HepG2 (cell line): ENCODE measurements at regions not wholly inside any gene's neighbourhood (a gene's known extent, or its start where the extent isn't known, plus 50 kb on each side); places are given as distances from the start of the nearest gene placed in this dataset.

Experiments used
- ATAC-seq: fragments of 200-7000 bp; cut with Tn5 transposase; 3 replicates; pipeline ENCODE4 v1.9.1; 2020; ENCODE audit warnings: mild to moderate bottlenecking, moderate library complexity
- BruUV-seq: library from RNA; stranded (reverse); fragments of 400-500 nt; replicated peaks from 2 replicates; lab custom pipeline; 2021; lab: Mats Ljungman, UMichigan
- CTCF ChIA-PET: fragments of 300-600 bp; formaldehyde crosslinking; extraction: SDS; loops from one replicate; lab custom pipeline; 2021; ENCODE audit warnings: low total read pairs, inconsistent platforms, low intra/inter-chr PET ratio; lab: Yijun Ruan, JAX
- POLR2A ChIA-PET: fragments of 350-600 bp; sonication (Branson Sonifier 250); formaldehyde crosslinking; loops from one replicate; lab custom pipeline; 2020; ENCODE audit warnings: antibody characterized with exemption, inconsistent platforms; lab: Yijun Ruan, JAX
- DNase-seq: peaks from one replicate; pipeline ENCODE4 v3.0.0-alpha.2; 2015; ENCODE audit warnings: low spot score
- FAIRE-seq: peaks from 3 replicates; lab custom pipeline; 2011; peaks lifted over from hg19 to GRCh38; lab: Jason Lieb, UNC
- H2AFZ ChIP-seq: one replicate; pipeline ENCODE4 v1.6.1; 2011; ENCODE audit warnings: low read length, inconsistent platforms
- H3K27ac ChIP-seq: fragments of 300-600 bp; 3 replicates; pipeline ENCODE4 v1.8.0; 2011; ENCODE audit warnings: mixed run types, mild to moderate bottlenecking, mixed read lengths, low read length, inconsistent platforms; ENCODE audit not compliant: insufficient read depth; ENCODE audit errors: extremely low read length
- H3K27me3 ChIP-seq, 2 experiments: fragments of 200-600 bp in 1 of 2; 2 replicates in 1 of 2; 3 replicates in 1 of 2; pipeline versions ENCODE4 v1.6.0 to v1.8.0; 2011; ENCODE audit warnings: low read length in 2 of 2, mild to moderate bottlenecking in 2 of 2, moderate library complexity in 2 of 2, inconsistent platforms in 1 of 2; ENCODE audit not compliant: insufficient read depth in 2 of 2, control insufficient read depth in 1 of 2
- H3K36me3 ChIP-seq, 2 experiments: fragments of 200-600 bp in 1 of 2; replicated peaks in 1 of 2; 2 replicates in 1 of 2; 3 replicates in 1 of 2; pipeline versions ENCODE4 v1.5.1 to v1.8.0; 2011; ENCODE audit warnings: low read length in 2 of 2, inconsistent platforms in 1 of 2; ENCODE audit not compliant: insufficient read depth in 2 of 2, control insufficient read depth in 1 of 2
- H3K4me1 ChIP-seq: 2 replicates; pipeline ENCODE4 v1.5.1; 2012; ENCODE audit warnings: low read length, inconsistent platforms; ENCODE audit not compliant: insufficient read depth
- H3K4me2 ChIP-seq: 2 replicates; pipeline ENCODE4 v1.6.0; 2011; ENCODE audit warnings: low read depth, low read length, inconsistent platforms
- H3K4me3 ChIP-seq, 3 experiments: fragments of 200-600 bp in 1 of 3; sonication (generic), shearing (Covaris generic) in 1 of 3; replicated peaks in 1 of 3; 2 replicates each; pipeline ENCODE4 v1.5.1; 2011 to 2016; ENCODE audit warnings: low read length in 3 of 3, inconsistent platforms in 2 of 3, low read depth in 2 of 3, mild to moderate bottlenecking in 2 of 3, control low read depth in 1 of 3, mixed read lengths in 1 of 3; ENCODE audit not compliant: insufficient read depth in 1 of 3
- H3K79me2 ChIP-seq: one replicate; pipeline ENCODE4 v1.6.1; 2011; ENCODE audit warnings: low read length, inconsistent platforms; ENCODE audit not compliant: insufficient read depth
- H3K9ac ChIP-seq: 2 replicates; pipeline ENCODE4 v1.6.0; 2011; ENCODE audit warnings: mild to moderate bottlenecking, low read depth, low read length, inconsistent platforms; ENCODE audit not compliant: insufficient read depth
- H3K9me3 ChIP-seq: 2 replicates; pipeline ENCODE4 v1.5.1; 2012; ENCODE audit warnings: mild to moderate bottlenecking, low read length
- H4K20me1 ChIP-seq: 2 replicates; pipeline ENCODE4 v1.6.0; 2011; ENCODE audit warnings: inconsistent platforms, mild to moderate bottlenecking, low read length, moderate library complexity; ENCODE audit not compliant: insufficient read depth
- ATF7-NPFF ChIP-seq: sonication (generic); formaldehyde crosslinking; IDR thresholded peaks from 2 replicates; pipeline ENCODE4 v1.8.1; 2023; ENCODE audit warnings: mild to moderate bottlenecking, low read depth, missing genetic modification reagents, moderate library complexity
- CBX1 ChIP-seq: IDR thresholded peaks from one replicate; pipeline ENCODE4 v1.6.1; 2016; ENCODE audit warnings: antibody characterized with exemption, low read depth
- CHCHD3 ChIP-seq: sonication (generic); formaldehyde crosslinking; IDR thresholded peaks from 2 replicates; pipeline ENCODE4 v1.8.0; 2022; ENCODE audit warnings: mild to moderate bottlenecking, missing genetic modification reagents, moderate library complexity
- FOXK2 ChIP-seq: fragments of 450-650 bp; IDR thresholded peaks from 2 replicates; pipeline ENCODE4 v1.6.1; 2016
- HOXA9 ChIP-seq: sonication (generic); formaldehyde crosslinking; IDR thresholded peaks from 2 replicates; pipeline ENCODE4 v1.8.1; 2022; ENCODE audit warnings: missing genetic modification reagents, mild to moderate bottlenecking, moderate library complexity, borderline replicate concordance
- MEIS1 ChIP-seq: sonication (generic); formaldehyde crosslinking; IDR thresholded peaks from 2 replicates; pipeline ENCODE4 v1.9.0; 2021; ENCODE audit warnings: mild to moderate bottlenecking, missing genetic modification reagents, moderate library complexity, borderline replicate concordance
- MIER3 ChIP-seq: IDR thresholded peaks from 2 replicates; pipeline ENCODE4 v1.6.1; 2016; ENCODE audit warnings: missing compliant biosample characterization, borderline replicate concordance
- PAX8 ChIP-seq: sonication (generic); formaldehyde crosslinking; IDR thresholded peaks from 2 replicates; pipeline ENCODE4 v1.8.0; 2022; ENCODE audit warnings: mild to moderate bottlenecking, missing genetic modification reagents, borderline replicate concordance
- PLRG1 ChIP-seq: fragments of 450-650 bp; conservative IDR thresholded peaks from 2 replicates; pipeline ENCODE4 v1.6.1; 2016
- POLR2G ChIP-seq: fragments of 200-400 bp; formaldehyde crosslinking; IDR thresholded peaks from 2 replicates; pipeline ENCODE4 v1.6.1; 2018; ENCODE audit warnings: mild to moderate bottlenecking, low read depth, low read length, moderate library complexity
- SATB2 ChIP-seq: sonication (generic); formaldehyde crosslinking; IDR thresholded peaks from 2 replicates; pipeline ENCODE4 v1.5.0; 2020; ENCODE audit warnings: missing genetic modification reagents
- SIX4 ChIP-seq: sonication (generic); formaldehyde crosslinking; IDR thresholded peaks from 2 replicates; pipeline ENCODE4 v1.4.0; 2020; ENCODE audit warnings: missing genetic modification reagents
- ZFP36 ChIP-seq: fragments of 150-350 bp; IDR thresholded peaks from 2 replicates; pipeline ENCODE4 v1.6.1; 2018; ENCODE audit warnings: borderline replicate concordance, low read length, low read depth; ENCODE audit not compliant: partially characterized antibody
- ZIK1 ChIP-seq: sonication (generic); formaldehyde crosslinking; IDR thresholded peaks from 2 replicates; pipeline ENCODE4 v1.5.0; 2020; ENCODE audit warnings: mild to moderate bottlenecking, low read depth, missing genetic modification reagents, borderline replicate concordance
- ZNF652 ChIP-seq: IDR thresholded peaks from 2 replicates; pipeline ENCODE4 v1.6.1; 2016; ENCODE audit warnings: low read depth, borderline replicate concordance
- ZNF670 ChIP-seq: sonication (generic); formaldehyde crosslinking; IDR thresholded peaks from 2 replicates; pipeline ENCODE4 v1.8.0; 2022; ENCODE audit warnings: mild to moderate bottlenecking, missing genetic modification reagents, borderline replicate concordance
- ZNF772 ChIP-seq: sonication (generic); formaldehyde crosslinking; IDR thresholded peaks from 2 replicates; pipeline ENCODE4 v1.5.0; 2020; ENCODE audit warnings: mild to moderate bottlenecking, missing genetic modification reagents
- WGBS: methylation state at CpG from one replicate; pipeline ENCODE4 v1.1.6; 2017; ENCODE audit warnings: low lambda C conversion rate; 5-methylcytosine and 5-hydroxymethylcytosine counted together
- in situ Hi-C: cut with HindIII; loops from 2 replicates; pipeline ENCODE4 v1.10.0; 2017; ENCODE audit warnings: low pct_unique_long_range_greater_than_20kb; ENCODE audit not compliant: extremely low pct_ligation_motif_present
- intact Hi-C: fragments of 100-400 bp; cut with micrococcal nuclease; formaldehyde crosslinking; loops from one replicate; pipeline ENCODE4 v1.10.0; 2022; ENCODE audit not compliant: unreplicated experiment
- TF ChIP-seq, protein P1 (sequence below): fragments of 450-650 bp; IDR thresholded peaks from 2 replicates; pipeline ENCODE4 v1.6.1; 2017

DNA sequence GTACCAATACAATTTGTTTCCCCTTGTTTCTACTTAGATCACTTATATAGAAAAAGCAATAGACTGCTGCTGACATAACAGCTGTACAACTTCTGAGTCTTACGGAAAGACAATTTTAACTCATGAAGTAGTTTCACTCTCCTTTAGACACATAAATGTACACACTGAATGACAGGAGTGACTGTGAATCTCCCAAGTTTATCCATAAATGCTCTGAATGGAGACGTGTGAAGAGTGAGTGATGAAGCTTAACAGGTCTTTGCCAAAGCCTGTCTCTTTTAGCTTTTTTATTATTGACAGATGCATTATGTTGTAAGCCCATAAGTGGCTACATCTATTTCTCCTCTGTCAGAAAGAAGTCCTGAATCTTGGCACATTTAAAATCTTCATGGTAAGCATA lies 265.9 kb downstream of the TRIM36 start:
- FAIRE-seq (no peak), ATAC-seq (no peak), DNase-seq (no peak)
- H3K79me2 ChIP-seq, result no peaks in the 10 kb centered on the region
- POLR2A ChIA-PET, result no interaction called here
- no peak overlapping the region for H3K4me2 ChIP-seq
- WGBS, result 8% methylated on average over 2 of the region's 2 CpGs
- no peak overlapping the region for H3K9ac ChIP-seq
- intact Hi-C loops (no loop called here), in situ Hi-C loops (no loop called here)
- H3K27me3 ChIP-seq, result no peaks in the 10 kb centered on the region
- no peaks in the 10 kb centered on the region for H3K36me3 ChIP-seq
- no peak for TF ChIP-seq SIX4 (CRISPR knock-in tag)
- no peak for TF ChIP-seq ZNF652 (CRISPR knock-in tag)
- no peak for TF ChIP-seq ZNF772
- TF ChIP-seq PAX8 (CRISPR knock-in tag), result no peak
- TF ChIP-seq PLRG1, result no peak
- no peak for TF ChIP-seq ZFP36
- TF ChIP-seq ZNF670, result no peak
- TF ChIP-seq CBX1, result no peak
- no peak for TF ChIP-seq POLR2G
- TF ChIP-seq MIER3 (CRISPR knock-in tag), result no peak
- TF ChIP-seq, protein P1, sequence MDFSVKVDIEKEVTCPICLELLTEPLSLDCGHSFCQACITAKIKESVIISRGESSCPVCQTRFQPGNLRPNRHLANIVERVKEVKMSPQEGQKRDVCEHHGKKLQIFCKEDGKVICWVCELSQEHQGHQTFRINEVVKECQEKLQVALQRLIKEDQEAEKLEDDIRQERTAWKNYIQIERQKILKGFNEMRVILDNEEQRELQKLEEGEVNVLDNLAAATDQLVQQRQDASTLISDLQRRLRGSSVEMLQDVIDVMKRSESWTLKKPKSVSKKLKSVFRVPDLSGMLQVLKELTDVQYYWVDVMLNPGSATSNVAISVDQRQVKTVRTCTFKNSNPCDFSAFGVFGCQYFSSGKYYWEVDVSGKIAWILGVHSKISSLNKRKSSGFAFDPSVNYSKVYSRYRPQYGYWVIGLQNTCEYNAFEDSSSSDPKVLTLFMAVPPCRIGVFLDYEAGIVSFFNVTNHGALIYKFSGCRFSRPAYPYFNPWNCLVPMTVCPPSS, result no peak
- TF ChIP-seq HOXA9, result no peak
- TF ChIP-seq ZIK1 (CRISPR knock-in tag), result no peak
- TF ChIP-seq ATF7-NPFF (CRISPR knock-in tag), result no peak
- no peak for TF ChIP-seq CHCHD3
- no peak for TF ChIP-seq SATB2 (CRISPR knock-in tag)
- no peak for TF ChIP-seq FOXK2
- TF ChIP-seq MEIS1 (CRISPR knock-in tag), result no peak
- no peak overlapping the region for H3K27ac ChIP-seq
- no peaks in the 10 kb centered on the region for H4K20me1 ChIP-seq
- H2AFZ ChIP-seq, result no peak overlapping the region
- no peak overlapping the region for H3K4me3 ChIP-seq
- H3K4me1 ChIP-seq, result no peaks in the 10 kb centered on the region
- CTCF ChIA-PET, result no interaction called here
- BruUV-seq, result no TSS peak
- peaks cover 26% of the 10 kb centered on the region for H3K9me3 ChIP-seq
